ENCODE measurements at regions not wholly inside any gene's neighbourhood (a gene's known extent, or its start where the extent isn't known, plus 50 kb on each side); places are given as distances from the start of the nearest gene placed in this dataset.

DNA sequence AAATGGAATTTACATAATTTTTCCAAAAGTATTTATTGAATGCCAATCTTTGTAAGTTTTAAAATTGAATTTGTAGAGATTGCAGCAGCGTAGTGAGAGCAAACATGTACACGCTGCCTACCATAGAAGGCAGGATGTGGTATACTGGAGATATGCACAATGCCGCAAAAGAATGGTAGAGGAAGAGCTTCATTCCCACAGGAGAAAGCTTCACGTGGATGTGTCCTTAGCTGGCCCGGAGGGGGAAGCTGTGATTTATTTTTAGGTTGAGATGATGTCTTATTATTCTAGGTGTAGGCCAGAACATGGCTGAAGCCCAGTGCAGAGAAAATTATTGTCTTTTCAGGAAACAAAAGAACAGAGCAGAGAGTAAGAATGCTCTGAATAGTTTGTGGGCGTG, 743.3 kb upstream of the BCHE start:
- no peak overlapping the region for H3K4me2 ChIP-seq
- POLR2A ChIA-PET = no interaction called here
- no peaks in the 10 kb centered on the region for H3K9me3 ChIP-seq
- no peak for DNase-seq
- H3K27me3 ChIP-seq (ENCODE audit: insufficient read depth) = no peaks in the 10 kb centered on the region
- WGBS (ENCODE audit: low lambda C conversion rate) = 14% methylated on average over 6 of the region's 6 CpGs
- no peak overlapping the region for H3K9ac ChIP-seq
- H4K20me1 ChIP-seq (ENCODE audit: insufficient read depth) = no peaks in the 10 kb centered on the region
- no peaks in the 10 kb centered on the region for H3K79me2 ChIP-seq (ENCODE audit: insufficient read depth)
- no peaks in the 10 kb centered on the region for H3K36me3 ChIP-seq (replicated peaks in 1 of 2; ENCODE audit: control insufficient read depth in 1 of 2, insufficient read depth in 2 of 2, low read length in 1 of 2)
- TF ChIP-seq MEF2A (IDR thresholded peaks at IDR 0.05; ENCODE audit: borderline replicate concordance, low read depth) (no peak), POLR2AphosphoS5 (IDR thresholded peaks at IDR 0.05; ENCODE audit: low read depth, low read length) (no peak), TAF1 (IDR thresholded peaks at IDR 0.05; ENCODE audit: borderline replicate concordance, low read depth, low read length) (no peak), RAD21 (IDR thresholded peaks at IDR 0.05; ENCODE audit: low read length) (no peak), YY1 (IDR thresholded peaks at IDR 0.05; ENCODE audit: low read depth) (no peak), TCF12 (IDR thresholded peaks at IDR 0.05) (no peak), RFX5 (IDR thresholded peaks at IDR 0.05; ENCODE audit: low read length) (no peak), FOXJ3 (CRISPR knock-in tag; IDR thresholded peaks at IDR 0.05) (no peak), ELF1 (IDR thresholded peaks at IDR 0.05) (no peak)
- TF ChIP-seq, protein P1, sequence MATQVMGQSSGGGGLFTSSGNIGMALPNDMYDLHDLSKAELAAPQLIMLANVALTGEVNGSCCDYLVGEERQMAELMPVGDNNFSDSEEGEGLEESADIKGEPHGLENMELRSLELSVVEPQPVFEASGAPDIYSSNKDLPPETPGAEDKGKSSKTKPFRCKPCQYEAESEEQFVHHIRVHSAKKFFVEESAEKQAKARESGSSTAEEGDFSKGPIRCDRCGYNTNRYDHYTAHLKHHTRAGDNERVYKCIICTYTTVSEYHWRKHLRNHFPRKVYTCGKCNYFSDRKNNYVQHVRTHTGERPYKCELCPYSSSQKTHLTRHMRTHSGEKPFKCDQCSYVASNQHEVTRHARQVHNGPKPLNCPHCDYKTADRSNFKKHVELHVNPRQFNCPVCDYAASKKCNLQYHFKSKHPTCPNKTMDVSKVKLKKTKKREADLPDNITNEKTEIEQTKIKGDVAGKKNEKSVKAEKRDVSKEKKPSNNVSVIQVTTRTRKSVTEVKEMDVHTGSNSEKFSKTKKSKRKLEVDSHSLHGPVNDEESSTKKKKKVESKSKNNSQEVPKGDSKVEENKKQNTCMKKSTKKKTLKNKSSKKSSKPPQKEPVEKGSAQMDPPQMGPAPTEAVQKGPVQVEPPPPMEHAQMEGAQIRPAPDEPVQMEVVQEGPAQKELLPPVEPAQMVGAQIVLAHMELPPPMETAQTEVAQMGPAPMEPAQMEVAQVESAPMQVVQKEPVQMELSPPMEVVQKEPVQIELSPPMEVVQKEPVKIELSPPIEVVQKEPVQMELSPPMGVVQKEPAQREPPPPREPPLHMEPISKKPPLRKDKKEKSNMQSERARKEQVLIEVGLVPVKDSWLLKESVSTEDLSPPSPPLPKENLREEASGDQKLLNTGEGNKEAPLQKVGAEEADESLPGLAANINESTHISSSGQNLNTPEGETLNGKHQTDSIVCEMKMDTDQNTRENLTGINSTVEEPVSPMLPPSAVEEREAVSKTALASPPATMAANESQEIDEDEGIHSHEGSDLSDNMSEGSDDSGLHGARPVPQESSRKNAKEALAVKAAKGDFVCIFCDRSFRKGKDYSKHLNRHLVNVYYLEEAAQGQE (IDR thresholded peaks at IDR 0.05; ENCODE audit: low read depth, low read length) = no peak
- TF ChIP-seq, protein P2, sequence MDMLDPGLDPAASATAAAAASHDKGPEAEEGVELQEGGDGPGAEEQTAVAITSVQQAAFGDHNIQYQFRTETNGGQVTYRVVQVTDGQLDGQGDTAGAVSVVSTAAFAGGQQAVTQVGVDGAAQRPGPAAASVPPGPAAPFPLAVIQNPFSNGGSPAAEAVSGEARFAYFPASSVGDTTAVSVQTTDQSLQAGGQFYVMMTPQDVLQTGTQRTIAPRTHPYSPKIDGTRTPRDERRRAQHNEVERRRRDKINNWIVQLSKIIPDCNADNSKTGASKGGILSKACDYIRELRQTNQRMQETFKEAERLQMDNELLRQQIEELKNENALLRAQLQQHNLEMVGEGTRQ (IDR thresholded peaks at IDR 0.05; ENCODE audit: borderline replicate concordance, low read depth, low read length) = no peak
- TF ChIP-seq, protein P3, sequence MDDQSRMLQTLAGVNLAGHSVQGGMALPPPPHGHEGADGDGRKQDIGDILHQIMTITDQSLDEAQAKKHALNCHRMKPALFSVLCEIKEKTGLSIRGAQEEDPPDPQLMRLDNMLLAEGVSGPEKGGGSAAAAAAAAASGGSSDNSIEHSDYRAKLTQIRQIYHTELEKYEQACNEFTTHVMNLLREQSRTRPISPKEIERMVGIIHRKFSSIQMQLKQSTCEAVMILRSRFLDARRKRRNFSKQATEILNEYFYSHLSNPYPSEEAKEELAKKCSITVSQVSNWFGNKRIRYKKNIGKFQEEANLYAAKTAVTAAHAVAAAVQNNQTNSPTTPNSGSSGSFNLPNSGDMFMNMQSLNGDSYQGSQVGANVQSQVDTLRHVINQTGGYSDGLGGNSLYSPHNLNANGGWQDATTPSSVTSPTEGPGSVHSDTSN (IDR thresholded peaks at IDR 0.05) = no peak
- TF ChIP-seq, protein P4, sequence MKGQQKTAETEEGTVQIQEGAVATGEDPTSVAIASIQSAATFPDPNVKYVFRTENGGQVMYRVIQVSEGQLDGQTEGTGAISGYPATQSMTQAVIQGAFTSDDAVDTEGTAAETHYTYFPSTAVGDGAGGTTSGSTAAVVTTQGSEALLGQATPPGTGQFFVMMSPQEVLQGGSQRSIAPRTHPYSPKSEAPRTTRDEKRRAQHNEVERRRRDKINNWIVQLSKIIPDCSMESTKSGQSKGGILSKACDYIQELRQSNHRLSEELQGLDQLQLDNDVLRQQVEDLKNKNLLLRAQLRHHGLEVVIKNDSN (IDR thresholded peaks at IDR 0.05; ENCODE audit: borderline replicate concordance, low read depth) = no peak
- TF ChIP-seq, protein P5, sequence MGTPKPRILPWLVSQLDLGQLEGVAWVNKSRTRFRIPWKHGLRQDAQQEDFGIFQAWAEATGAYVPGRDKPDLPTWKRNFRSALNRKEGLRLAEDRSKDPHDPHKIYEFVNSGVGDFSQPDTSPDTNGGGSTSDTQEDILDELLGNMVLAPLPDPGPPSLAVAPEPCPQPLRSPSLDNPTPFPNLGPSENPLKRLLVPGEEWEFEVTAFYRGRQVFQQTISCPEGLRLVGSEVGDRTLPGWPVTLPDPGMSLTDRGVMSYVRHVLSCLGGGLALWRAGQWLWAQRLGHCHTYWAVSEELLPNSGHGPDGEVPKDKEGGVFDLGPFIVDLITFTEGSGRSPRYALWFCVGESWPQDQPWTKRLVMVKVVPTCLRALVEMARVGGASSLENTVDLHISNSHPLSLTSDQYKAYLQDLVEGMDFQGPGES (IDR thresholded peaks at IDR 0.05; ENCODE audit: low read depth, low read length) = no peak
- H3F3A ChIP-seq (replicated peaks; ENCODE audit: insufficient read depth) = no peaks in the 10 kb centered on the region
- no peaks in the 10 kb centered on the region for H3K4me1 ChIP-seq (ENCODE audit: control insufficient read depth in 1 of 2, insufficient read depth in 2 of 2, low read depth in 1 of 2, low read length in 1 of 2)
- no peak overlapping the region for H3K4me3 ChIP-seq (ENCODE audit: low read depth in 2 of 2, low read length in 1 of 2)
- CTCF ChIA-PET = no interaction called here
- H3K9me2 ChIP-seq = no peaks in the 10 kb centered on the region
- no peak overlapping the region for H2AFZ ChIP-seq (ENCODE audit: low read depth)
- H3K27ac ChIP-seq (ENCODE audit: low read depth in 2 of 2, low read length in 1 of 2) = no peak overlapping the region
